Natural killer cell (primary cell): ENCODE measurements at regions not wholly inside any gene's neighbourhood (a gene's known extent, or its start where the extent isn't known, plus 50 kb on each side); places are given as distances from the start of the nearest gene placed in this dataset.

Experiments
- ATAC-seq, 3 donors: fragments of 150-1000 bp in 2 of 3; fragments of 200-7000 bp in 1 of 3; cut with Tn5 transposase; 1 replicate in 1 of 3; 2 replicates in 2 of 3; pipeline ENCODE4 v1.10.0; 2021; ENCODE audit warnings: mild to moderate bottlenecking in 2 of 3, moderate library complexity in 2 of 3
- DNase-seq, 2 donors: peaks; one replicate each; pipeline versions ENCODE4 v3.0.0 to v3.0.0-alpha.2; 2013 to 2021; ENCODE audit warnings: mixed read lengths in 1 of 2
- H3K27ac ChIP-seq: one replicate; pipeline ENCODE4 v1.5.1; 2013; ENCODE audit warnings: mild to moderate bottlenecking, low read length
- H3K27me3 ChIP-seq: one replicate; pipeline ENCODE4 v1.6.1; 2013; ENCODE audit warnings: low read length; ENCODE audit not compliant: control insufficient read depth, insufficient read depth
- H3K36me3 ChIP-seq: one replicate; pipeline ENCODE4 v1.6.1; 2013; ENCODE audit warnings: low read length; ENCODE audit not compliant: control insufficient read depth, insufficient read depth
- H3K4me1 ChIP-seq: one replicate; pipeline ENCODE4 v1.6.1; 2013; ENCODE audit warnings: low read length; ENCODE audit not compliant: control insufficient read depth, insufficient read depth
- H3K4me3 ChIP-seq: one replicate; pipeline ENCODE4 v1.5.1; 2013; ENCODE audit warnings: low read length
- H3K9me3 ChIP-seq: one replicate; pipeline ENCODE4 v1.6.1; 2013; ENCODE audit warnings: low read length; ENCODE audit not compliant: control insufficient read depth, insufficient read depth
- H3K27ac Mint-ChIP-seq, 2 donors: one replicate each; pipeline ENCODE4 v1.8.0; 2022; ENCODE audit warnings: mild to moderate bottlenecking in 2 of 2, mixed read lengths in 2 of 2, moderate library complexity in 1 of 2
- H3K27me3 Mint-ChIP-seq, 2 donors: one replicate each; pipeline ENCODE4 v1.8.0; 2022; ENCODE audit warnings: low read depth in 2 of 2, mixed read lengths in 2 of 2
- H3K36me3 Mint-ChIP-seq: one replicate; pipeline ENCODE4 v1.8.0; 2022; ENCODE audit warnings: mixed read lengths
- H3K4me1 Mint-ChIP-seq, 2 donors: one replicate each; pipeline ENCODE4 v1.8.0; 2022; ENCODE audit warnings: mixed read lengths in 2 of 2
- H3K4me3 Mint-ChIP-seq: one replicate; pipeline ENCODE4 v1.8.0; 2022; ENCODE audit warnings: mild to moderate bottlenecking, moderate library complexity, mixed read lengths
- H3K9me3 Mint-ChIP-seq, 2 donors: one replicate each; pipeline ENCODE4 v1.8.0; 2022; ENCODE audit warnings: mixed read lengths in 2 of 2
- CTCF ChIP-seq: fragments of 200-600 bp; IDR thresholded peaks from one replicate; pipeline ENCODE4 v1.8.0; 2022; ENCODE audit warnings: antibody characterized with exemption
- WGBS: methylation state at CpG from one replicate; pipeline ENCODE4 v1.1.7; 2013; ENCODE audit warnings: missing lambda C conversion rate; ENCODE audit not compliant: insufficient coverage; 5-methylcytosine and 5-hydroxymethylcytosine counted together
- intact Hi-C: fragments of 100-400 bp; cut with micrococcal nuclease; formaldehyde crosslinking; loops from one replicate; pipeline ENCODE4 v1.14.2; 2022

GRCh38 chr12:111253213-111253612 lies 115.7 kb downstream of the PHETA1 start:
- Histone ChIP-seq H3K4me1 (no peaks in the 10 kb centered on the region), H3K27ac (no peak overlapping the region), H3K27me3 (no peaks in the 10 kb centered on the region), H3K4me3 (no peak overlapping the region), H3K9me3 (no peaks in the 10 kb centered on the region), H3K36me3 (no peaks in the 10 kb centered on the region)
- TF ChIP-seq CTCF = no peak
- Mint-ChIP-seq H3K27me3 (peaks cover 0 to 10% of the 10 kb centered on the region in 2 donors), H3K9me3 (no peaks in the 10 kb centered on the region), H3K27ac (no peak overlapping the region), H3K36me3 (no peaks in the 10 kb centered on the region), H3K4me1 (no peaks in the 10 kb centered on the region), H3K4me3 (no peak overlapping the region)
- 80% methylated on average over 12 of the region's 12 CpGs for WGBS
- intact Hi-C loops = no loop called here
- DNase-seq (no peak), ATAC-seq (no peak)

- DNase-seq = no peak
- Histone ChIP-seq H3K4me3 (no peak overlapping the region), H3K4me1 (no peaks in the 10 kb centered on the region), H3K27me3 (no peaks in the 10 kb centered on the region), H3K9me3 (no peaks in the 10 kb centered on the region), H3K36me3 (no peaks in the 10 kb centered on the region), H3K27ac (no peak overlapping the region)
- Mint-ChIP-seq H3K36me3 (no peaks in the 10 kb centered on the region), H3K4me1 (no peaks in the 10 kb centered on the region), H3K27ac (no peak overlapping the region), H3K4me3 (no peak overlapping the region), H3K9me3 (no peaks in the 10 kb centered on the region), H3K27me3 (peaks cover 0 to 10% of the 10 kb centered on the region in 2 donors)
- WGBS = 88% methylated on average over 7 of the region's 7 CpGs
- TF ChIP-seq CTCF = no peak
- intact Hi-C loops = no loop called here
- ATAC-seq = no peak
These were observed 117.1 kb downstream of the PHETA1 start for GRCh38 chr12:111251787-111252186.

- intact Hi-C loops = no loop called here
- H3K27me3 ChIP-seq = no peaks in the 10 kb centered on the region
- H3K4me1 ChIP-seq = no peaks in the 10 kb centered on the region
- Mint-ChIP-seq H3K4me3 (no peak overlapping the region), H3K4me1 (no peaks in the 10 kb centered on the region), H3K27ac (no peak overlapping the region), H3K27me3 (peaks cover 0 to 10% of the 10 kb centered on the region in 2 donors), H3K9me3 (no peaks in the 10 kb centered on the region), H3K36me3 (no peaks in the 10 kb centered on the region)
- no peaks in the 10 kb centered on the region for H3K9me3 ChIP-seq
- no peak overlapping the region for H3K27ac ChIP-seq
- no peaks in the 10 kb centered on the region for H3K36me3 ChIP-seq
- no peak for ATAC-seq
- WGBS = 93% methylated on average over 13 of the region's 14 CpGs
- H3K4me3 ChIP-seq = no peak overlapping the region
- TF ChIP-seq CTCF = no peak
- DNase-seq = no peak
These were observed 117.7 kb downstream of the PHETA1 start for GRCh38 chr12:111251058-111251730.

GRCh38 chr12:111250251-111250881 lies 118.5 kb downstream of the PHETA1 start:
- no peak for ATAC-seq
- DNase-seq = no peak
- H3K4me3 ChIP-seq = no peak overlapping the region
- no peaks in the 10 kb centered on the region for H3K9me3 ChIP-seq
- Mint-ChIP-seq H3K4me3 (no peak overlapping the region), H3K27ac (no peak overlapping the region), H3K36me3 (no peaks in the 10 kb centered on the region), H3K4me1 (no peaks in the 10 kb centered on the region), H3K27me3 (peaks cover 0 to 10% of the 10 kb centered on the region in 2 donors), H3K9me3 (no peaks in the 10 kb centered on the region)
- no peak overlapping the region for H3K27ac ChIP-seq
- no peak for TF ChIP-seq CTCF
- H3K27me3 ChIP-seq = no peaks in the 10 kb centered on the region
- intact Hi-C loops = no loop called here
- no peaks in the 10 kb centered on the region for H3K36me3 ChIP-seq
- no peaks in the 10 kb centered on the region for H3K4me1 ChIP-seq
- 86% methylated on average over 11 of the region's 11 CpGs for WGBS
